ENCODE measurements at regions not wholly inside any gene's neighbourhood (a gene's known extent, or its start where the extent isn't known, plus 50 kb on each side); places are given as distances from the start of the nearest gene placed in this dataset.

DNA sequence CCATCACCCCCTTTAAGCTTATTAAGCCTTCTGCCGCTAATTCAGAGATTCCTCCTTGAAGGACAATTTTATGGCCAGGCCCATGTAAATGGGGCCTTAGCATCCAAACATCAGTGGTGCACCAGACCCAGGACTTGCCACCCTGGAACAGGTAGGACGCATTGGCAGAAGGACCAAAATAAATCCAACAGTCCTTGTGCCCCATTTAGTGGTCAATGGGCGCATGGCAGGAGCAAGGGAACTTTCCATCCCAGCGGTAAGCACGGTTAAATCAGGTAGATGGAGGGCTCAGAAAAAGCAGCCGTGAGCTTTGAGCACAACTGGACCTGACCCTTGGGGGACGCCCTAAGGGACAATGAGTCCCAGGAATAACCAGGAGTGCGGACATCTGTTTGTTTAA, 540.8 kb upstream of the ROBO1 start:
- DNase-seq (ENCODE audit: low spot score) = no peak

DNA sequence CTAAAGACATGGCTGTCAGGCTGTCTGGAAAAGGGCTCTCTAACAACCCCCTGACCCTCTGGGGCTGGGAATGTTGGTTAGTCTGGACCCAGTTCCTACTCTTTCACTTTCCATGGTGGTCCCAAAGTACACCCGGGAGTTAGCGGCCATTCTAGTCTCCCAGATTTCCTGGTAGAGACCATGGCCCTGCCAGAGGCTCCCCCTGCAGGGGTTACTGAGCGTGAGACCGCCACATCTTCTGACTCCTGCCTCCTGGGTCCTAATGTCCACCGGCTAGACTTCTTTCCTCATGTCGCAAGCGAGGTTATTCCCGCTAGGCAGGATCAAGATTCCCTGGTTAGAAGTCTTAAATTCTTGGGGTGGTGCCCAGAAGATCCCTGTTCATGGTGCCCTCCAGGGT, 540.0 kb upstream of the ROBO1 start:
- DNase-seq (ENCODE audit: low spot score) = no peak

DNA sequence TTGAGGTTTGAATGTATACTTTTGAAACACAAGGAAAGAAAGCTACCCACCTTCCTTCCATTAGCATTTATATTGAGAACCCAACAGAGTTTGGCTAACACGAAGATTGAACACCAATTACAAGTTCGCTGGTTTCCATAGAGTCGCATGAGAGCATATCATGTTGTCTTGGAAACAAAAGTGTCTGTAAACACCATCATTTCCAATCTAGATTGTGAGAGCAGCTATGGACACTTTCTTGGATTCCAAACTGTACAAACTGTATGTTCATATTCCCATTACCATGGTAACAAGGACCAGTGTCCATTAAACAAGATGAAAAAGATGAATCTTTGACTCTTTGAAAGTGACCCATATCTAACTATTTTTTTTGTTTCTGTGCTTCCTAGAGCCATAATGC, 529.9 kb upstream of the ROBO1 start:
- no peak for DNase-seq (ENCODE audit: low spot score)

DNA sequence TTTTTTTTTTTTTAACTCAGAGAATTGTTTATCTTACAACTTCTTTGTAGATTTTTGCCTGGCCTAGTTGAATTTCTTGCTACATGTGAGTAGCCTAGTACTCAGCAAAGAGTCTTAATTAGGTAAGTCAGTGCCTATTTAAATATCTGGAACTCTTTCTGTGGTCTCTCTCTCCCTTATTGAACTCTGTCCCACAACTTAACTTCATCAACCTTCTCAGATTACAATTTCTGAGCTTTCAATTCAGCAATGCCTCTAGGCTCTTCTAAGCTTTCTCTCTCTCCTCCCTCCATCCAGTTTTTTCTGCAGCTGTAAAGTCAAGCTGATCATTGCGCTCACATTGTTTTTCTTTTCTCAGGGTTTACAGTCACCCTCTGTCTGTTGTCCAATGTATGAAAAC, 517.6 kb upstream of the ROBO1 start:
- no peak for DNase-seq (ENCODE audit: low spot score)

DNA sequence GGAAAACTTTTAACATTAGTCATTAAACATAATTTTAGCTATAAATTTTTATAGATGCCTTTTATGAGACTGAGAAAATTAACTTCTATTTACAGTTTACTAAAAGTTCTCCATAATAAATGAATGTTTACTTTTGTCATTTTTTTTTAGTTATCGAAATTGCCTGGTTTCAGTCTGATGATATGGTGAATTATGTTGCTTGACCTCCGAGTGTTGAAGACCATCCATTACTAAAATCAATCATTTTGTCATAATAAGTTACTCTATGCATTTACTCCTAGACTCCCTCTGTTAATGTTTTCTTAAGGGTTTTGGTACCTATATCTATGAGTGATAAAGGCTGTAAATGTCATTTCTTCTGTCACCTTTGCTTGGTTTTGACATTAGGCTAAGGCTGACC, 516.0 kb upstream of the ROBO1 start:
- DNase-seq (ENCODE audit: low spot score) = no peak

DNA sequence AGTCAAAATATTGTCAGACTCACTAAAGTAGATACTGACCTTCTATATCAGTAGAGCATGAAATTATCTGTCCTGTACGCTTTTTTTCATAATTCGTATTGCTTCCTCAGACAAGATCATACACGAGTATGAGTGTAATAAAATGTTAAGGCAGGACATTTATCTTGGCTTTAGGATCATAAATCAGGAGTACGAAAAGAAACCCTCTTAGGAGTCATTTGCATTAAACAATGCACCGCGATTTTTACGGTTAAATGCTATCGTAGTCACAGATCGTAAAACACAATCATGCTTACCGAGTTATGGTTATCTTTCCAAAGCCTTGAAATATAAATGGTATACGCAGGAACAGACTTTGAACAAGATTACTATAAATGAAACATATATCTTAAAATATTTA, 510.3 kb upstream of the ROBO1 start:
- no peak for DNase-seq (ENCODE audit: low spot score)

DNA sequence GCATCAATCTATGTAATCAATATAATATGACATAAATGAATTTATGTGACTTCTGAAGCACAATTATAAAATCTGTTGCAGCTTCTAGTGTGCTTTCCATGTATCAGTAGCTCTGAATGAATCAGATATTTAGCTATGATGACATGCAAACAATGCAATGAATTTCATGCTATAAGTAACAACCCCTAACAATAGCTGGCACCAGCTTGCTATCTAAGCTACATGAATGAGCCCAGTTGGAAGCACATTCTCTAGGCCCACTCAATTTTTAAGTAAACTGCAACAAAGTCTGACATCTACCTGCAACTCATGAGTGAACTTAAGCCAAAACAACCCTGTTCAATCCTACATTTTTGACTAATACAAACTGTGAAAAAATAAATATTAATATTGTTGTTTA, 507.3 kb upstream of the ROBO1 start:
- no peak for DNase-seq (ENCODE audit: low spot score)

DNA sequence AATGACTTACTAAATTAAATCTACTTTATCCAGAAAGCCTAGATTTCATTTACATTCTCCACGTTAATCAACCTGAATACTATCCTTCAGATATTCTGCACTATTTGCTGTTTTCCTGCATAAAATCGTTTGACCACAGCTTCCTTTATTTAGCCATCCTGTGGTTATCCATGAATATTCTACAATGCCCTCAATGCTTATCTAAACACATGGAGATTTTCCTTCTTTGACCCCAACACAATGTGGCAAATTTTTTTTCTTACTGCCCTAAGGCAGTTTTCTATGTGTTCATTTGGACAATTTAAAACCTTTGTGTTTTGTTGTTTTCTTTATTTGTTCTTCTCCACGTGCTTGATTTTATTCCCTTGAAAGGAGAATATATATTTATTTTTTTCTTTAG, 495.5 kb upstream of the ROBO1 start:
- no peak for DNase-seq (ENCODE audit: low spot score)

DNA sequence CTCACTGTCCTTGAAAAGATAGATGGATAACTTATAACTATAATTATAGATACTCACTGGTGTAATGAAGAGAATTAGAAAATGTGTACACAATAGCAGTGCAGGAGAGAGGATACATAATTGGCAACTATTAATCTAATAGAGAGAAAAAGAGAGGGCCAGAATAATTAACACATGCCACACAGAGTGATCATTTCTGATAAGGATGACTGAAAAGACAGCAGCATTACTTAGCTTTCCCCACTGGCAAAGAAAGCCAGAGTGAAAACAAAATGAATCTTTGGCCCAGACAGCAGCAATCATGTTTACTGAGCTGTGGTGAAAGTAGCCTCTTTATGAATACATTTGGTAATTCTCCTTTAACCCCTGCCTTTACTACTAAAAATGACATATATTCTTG, 493.3 kb upstream of the ROBO1 start:
- DNase-seq (ENCODE audit: low spot score) = no peak

DNA sequence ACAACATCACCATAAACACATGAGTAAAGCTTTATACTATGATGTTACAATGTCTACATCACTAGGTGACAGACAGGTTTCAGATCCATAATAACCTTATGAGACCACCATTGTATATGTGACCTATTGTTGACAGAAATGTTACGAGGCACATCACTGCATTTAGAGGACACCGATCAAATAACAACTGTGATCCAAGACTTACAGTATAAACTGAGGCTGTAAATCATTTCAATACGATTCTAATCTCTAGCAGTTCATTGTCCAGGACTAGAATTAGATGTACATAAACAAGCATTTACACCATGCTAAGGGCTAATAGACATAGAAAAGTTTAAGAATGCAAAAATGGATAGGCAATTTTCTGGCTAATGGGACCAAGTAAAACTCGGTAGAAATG, 491.9 kb upstream of the ROBO1 start:
- no peak for DNase-seq (ENCODE audit: low spot score)

DNA sequence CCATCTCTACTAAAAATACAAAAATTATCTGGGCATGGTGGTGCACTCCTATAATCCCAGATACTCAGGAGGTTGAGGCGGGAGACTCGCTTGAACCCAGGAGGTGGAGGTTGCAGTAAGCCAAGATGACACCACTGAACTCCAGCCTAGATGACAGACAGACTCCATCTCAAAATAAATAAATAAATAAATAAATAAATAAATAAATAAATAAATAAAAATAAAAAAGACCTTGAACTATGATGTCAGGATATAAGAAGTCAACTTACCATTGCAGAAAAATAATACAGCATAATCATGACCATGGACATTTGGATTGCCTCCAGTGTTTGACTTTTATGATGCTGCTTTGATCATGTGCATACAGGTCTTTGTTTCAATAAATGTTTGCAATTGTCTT, 484.3 kb upstream of the ROBO1 start:
- DNase-seq (ENCODE audit: low spot score) = no peak

DNA sequence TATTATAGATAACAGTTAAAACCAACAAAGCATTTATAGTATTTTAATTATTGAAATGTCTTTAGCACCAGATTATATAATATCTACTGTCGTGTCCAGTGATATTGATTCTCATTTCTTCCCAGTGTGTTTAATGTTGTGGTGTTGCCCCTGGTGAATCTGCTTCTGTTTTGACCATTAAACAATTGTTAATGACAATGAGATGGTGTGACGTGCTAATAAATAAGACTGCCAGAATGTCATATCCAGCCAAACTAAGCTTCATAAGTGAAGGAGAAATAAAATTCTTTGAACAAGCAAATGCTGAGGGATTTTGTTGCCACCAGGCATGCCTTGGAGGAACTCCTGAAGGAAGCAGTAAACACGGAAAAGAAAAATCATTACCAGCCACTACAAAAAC, 480.0 kb upstream of the ROBO1 start:
- no peak for DNase-seq (ENCODE audit: low spot score)

DNA sequence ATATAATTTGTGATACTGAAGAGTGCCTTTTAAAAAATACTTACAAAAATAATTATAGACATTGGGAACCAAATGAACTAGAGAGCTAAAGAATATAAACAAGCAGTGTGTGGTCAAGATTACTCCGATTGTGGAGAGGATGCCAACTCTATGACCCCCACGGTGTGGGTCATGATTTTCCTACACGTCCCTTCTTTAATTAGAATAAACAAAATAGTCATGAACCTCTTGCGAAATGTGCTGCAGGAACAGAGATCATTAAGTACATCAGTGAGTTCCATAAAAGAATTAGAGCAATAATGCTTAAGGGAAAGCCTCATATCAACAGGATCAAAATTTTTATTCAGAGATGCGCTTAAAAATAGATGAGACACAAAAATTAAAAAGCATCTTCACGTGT, 476.6 kb upstream of the ROBO1 start:
- DNase-seq (ENCODE audit: low spot score) = no peak

DNA sequence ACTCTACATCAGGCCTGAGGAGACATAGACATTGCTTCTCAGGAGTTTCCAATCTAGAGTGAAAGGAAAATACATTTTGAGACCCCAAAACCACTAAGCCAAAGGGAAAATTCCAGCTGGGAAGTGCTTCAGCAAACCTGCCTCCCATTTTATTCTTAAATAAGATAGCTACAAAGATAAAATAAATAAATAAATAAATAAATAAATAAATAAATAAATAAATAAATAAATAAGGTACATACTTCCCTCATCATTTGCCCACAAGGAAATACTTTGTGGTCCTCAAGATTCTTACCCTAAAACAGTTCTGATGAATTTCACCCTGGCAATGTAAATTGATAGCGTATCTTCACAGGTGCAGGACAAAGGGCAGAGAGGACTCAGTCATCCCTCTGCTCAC, 474.0 kb upstream of the ROBO1 start:
- no peak for DNase-seq (ENCODE audit: low spot score)

DNA sequence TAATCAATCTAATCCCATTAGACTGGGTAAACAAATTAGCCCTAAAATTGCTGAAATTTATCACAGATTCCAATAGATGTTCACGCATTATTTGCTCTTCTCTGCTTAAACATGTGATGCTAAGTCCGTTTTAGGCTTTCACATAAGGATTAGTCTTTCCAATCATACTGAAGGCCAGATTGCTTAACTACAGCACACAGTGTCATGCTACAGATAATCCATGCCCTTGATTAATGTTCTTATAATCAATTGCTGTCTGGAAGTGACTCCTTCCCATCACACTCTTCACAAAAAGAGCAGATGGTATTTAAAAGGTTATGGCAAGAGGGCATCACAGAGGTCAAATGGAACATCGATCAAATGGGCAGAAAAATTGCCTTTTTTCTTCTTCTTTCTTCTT, 471.5 kb upstream of the ROBO1 start:
- DNase-seq (ENCODE audit: low spot score) = no peak

DNA sequence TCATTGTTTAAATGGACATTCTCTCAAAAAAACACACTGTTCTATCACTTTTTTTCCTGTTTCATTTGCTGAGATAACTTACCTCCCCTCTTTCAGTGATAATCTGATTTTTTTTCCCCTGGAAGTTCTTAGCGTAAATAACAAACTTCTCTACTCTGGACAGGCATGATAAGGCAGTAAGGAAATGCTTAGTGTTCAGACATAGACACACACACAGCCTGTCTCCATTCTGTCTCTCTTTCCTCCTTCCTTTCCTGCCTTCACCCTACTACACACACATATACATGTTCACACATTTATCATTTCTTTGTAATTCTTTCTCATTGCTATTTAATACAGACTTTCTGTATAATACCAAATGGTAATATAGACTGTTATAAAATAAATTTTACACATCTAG, 470.8 kb upstream of the ROBO1 start:
- DNase-seq (ENCODE audit: low spot score) = no peak

DNA sequence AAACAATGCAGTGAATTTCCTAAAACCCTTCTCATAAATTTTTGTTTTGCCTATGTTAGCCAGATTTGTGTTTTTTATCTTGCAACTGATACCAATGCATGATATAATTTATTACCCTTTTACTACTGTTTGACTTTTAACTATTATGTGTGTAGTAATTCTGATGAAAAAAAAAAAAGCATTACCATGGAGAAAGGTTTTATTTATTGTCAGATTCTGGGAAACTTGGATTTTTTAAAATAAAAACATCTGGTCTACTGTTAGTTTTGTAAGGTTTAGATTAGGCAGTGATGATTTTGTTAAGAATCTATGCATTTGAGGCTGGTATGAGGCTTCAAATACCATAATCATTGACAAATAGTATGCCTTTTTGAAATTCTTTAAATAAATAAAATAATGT, 470.4 kb upstream of the ROBO1 start:
- DNase-seq (ENCODE audit: low spot score) = no peak

DNA sequence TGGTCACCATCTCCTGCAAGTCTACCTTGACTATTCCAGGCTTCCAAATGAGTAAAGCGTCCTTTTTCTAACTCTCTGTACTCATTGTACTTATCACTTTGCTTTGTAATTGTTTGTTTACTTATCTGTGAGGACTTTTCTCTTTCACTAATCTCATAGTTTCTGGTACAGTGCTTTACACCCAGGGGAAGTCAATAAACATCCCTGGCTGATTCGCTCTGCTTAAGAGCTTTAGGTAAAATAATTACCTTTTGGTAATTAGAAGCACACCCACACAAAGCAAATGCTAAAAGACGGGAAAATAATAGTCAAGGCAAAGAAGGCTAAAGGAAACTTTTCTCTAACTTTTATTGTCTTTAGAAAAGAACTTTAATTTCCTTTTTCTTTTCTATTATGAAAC, 466.9 kb upstream of the ROBO1 start:
- no peak for DNase-seq (ENCODE audit: low spot score)

DNA sequence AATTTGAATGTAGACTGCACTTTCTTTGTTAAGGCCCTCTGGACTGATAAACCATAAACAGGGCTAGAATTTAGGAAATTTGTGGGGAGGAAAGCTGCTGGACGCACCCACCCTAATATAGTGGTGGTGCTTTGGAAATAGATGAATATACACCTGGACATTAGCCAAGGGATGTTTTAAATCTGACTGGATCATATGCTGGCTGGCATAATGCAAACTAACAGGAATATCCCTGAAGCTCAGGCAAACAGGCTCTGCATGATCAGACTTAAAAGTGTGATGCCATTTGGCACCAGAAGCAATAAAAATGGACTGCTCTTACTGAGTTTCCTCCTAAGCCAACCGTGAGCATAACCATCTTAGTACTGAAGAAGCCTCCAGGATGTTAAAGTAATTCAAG, 465.8 kb upstream of the ROBO1 start:
- DNase-seq (ENCODE audit: low spot score) = no peak

DNA sequence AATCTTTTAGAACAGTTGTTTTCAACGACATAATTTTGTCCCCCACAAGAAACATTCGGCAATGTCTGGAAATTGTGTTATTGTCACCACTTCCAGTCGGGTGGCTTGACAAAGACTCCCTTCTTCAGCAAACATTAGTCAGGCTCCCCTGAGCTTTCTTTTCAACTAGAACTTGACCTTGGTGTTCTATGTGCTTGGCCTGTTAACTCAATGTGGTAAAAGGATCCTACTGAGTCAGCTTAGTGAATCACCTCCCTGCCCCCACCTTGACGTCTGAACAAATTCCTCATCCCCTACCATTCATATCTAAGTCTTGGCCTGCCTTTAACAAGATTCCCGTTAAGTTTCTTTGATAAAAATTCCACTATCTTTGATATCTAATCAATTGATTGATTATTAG, 465.0 kb upstream of the ROBO1 start:
- DNase-seq (ENCODE audit: low spot score) = no peak

DNA sequence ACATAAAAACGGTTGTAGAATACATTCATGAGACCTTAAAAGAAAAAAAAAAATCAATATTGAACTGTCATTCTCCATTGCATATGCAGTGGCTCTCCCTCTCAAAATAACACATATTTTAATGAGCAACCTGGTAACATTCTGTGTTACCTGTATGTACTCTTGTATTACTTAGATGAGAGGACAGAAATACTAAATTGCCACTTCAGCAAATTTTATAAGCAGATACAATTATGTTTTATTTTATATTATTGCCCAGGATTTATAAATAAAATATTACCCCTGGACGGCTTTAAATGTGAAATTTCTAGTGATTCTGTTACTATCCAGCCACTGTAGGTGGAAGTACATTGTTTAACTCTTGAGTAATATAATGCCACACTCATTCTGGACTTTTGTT, 463.2 kb upstream of the ROBO1 start:
- DNase-seq (ENCODE audit: low spot score) = no peak

DNA sequence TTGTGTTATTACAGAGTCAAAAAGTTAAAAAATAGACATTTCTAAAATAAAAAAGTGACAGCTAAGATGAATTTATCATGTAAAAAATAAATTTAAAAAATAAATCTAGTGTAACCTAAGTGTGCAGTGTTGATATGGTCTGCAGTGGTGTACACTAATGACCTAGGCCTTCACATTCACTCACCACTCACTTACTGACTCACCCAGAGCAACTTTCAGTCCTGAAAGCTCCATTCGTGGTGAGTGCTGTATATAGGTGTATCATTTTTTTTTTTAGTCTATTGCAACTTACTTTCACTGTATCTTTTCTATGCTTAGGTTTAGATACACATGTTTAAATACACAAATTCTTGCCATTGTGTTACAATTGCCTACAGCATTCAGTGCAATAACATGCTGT, 459.4 kb upstream of the ROBO1 start:
- no peak for DNase-seq (ENCODE audit: low spot score)

DNA sequence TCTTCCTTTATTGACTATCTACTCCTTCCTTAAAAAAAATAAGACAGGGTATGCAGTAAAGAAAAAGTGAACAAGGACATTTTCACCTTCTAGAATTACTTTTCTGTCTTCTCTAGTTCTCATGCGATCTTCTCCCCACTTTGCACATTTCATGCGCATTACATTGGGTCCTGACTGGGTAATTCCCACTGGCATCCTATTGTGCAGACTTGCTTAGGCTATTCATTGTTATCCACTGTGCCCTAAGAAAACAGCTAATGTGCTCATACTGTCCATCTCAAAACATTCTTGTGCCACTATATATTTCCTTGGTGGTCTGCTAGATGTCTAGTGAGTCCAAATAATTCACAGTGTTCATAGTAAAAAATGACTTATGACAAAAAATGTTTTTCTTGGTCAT, 447.4 kb upstream of the ROBO1 start:
- DNase-seq (ENCODE audit: low spot score) = no peak

DNA sequence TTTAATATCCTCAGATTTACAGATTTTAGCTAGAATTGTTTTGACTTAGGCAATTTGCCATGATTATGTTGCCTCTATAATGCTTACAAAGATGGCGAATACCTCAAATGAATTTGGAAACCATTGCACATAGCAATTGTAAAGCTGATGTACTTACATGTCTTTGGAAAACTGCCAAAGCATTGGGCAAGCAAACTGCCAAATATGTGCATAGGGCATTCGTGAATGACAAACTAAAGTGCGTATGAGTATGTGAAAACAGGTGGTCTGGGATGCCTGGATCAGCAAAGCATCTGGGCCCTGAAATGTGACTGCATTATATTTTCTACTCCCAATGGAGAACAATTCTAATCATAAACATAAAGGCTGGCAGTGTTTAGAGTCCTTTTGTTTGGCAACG, 445.3 kb upstream of the ROBO1 start:
- no peak for DNase-seq (ENCODE audit: low spot score)

DNA sequence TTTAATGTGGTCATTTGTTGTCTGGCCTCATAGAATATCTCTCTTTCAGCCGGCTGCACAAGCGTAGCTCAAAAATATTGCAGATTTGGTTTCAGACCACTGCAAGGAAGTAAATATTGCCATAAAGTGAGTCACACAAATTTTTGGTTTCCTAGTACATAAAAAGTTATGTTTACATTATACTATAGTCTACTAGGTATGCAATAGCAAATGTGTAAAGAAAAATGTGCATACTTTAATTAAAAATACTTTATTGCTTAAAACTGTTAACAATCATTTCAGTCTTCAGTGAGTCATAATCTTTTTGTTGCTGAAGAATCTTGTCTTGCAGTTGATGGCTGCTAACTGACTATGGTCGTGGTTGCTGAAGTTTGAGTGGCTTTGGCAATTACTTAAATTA, 425.1 kb upstream of the ROBO1 start:
- no peak for DNase-seq (ENCODE audit: low spot score)

DNA sequence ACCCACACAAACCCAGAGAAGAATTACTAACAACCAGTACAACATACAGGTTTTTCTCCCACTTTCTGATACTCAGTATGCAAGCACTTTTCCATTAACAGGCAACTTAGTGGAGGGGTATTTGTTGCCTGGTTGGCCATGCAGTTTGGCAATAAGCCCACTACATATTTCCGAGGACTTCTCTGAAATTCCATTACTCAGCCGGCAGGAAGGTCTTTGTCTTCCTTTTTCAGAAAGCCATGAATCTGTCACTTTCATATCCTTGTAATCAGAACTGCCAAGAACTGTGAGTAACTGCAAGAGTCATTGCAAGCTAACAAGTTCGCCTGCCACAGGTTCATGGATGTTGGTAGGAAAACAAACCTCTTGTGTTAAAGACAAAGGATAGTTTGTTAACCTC, 422.3 kb upstream of the ROBO1 start:
- no peak for DNase-seq (ENCODE audit: low spot score)

Data from hematopoietic multipotent progenitor cell treated with erythropoietin and hydrocortisone succinate and interleukin-3 and kit ligand, for 17 days (in vitro differentiated cells).